Hepatocyte (in vitro differentiated cells): ENCODE measurements at regions not wholly inside any gene's neighbourhood (a gene's known extent, or its start where the extent isn't known, plus 50 kb on each side); places are given as distances from the start of the nearest gene placed in this dataset.

Experiments
- EZH2phosphoT487 ChIP-seq: fragments of 200-600 bp; sonication (generic); IDR thresholded peaks from one replicate; pipeline ENCODE4 v1.6.1; 2018; ENCODE audit warnings: antibody characterized with exemption, mild to moderate bottlenecking, low read depth, moderate library complexity; ENCODE audit not compliant: unreplicated experiment, severe bottlenecking
- TF ChIP-seq, protein P1 (sequence below): fragments of 200-600 bp; sonication (generic); IDR thresholded peaks from 2 replicates; pipeline ENCODE4 v1.5.1; 2016; ENCODE audit warnings: antibody characterized with exemption, mild to moderate bottlenecking; ENCODE audit not compliant: poor library complexity

DNA sequence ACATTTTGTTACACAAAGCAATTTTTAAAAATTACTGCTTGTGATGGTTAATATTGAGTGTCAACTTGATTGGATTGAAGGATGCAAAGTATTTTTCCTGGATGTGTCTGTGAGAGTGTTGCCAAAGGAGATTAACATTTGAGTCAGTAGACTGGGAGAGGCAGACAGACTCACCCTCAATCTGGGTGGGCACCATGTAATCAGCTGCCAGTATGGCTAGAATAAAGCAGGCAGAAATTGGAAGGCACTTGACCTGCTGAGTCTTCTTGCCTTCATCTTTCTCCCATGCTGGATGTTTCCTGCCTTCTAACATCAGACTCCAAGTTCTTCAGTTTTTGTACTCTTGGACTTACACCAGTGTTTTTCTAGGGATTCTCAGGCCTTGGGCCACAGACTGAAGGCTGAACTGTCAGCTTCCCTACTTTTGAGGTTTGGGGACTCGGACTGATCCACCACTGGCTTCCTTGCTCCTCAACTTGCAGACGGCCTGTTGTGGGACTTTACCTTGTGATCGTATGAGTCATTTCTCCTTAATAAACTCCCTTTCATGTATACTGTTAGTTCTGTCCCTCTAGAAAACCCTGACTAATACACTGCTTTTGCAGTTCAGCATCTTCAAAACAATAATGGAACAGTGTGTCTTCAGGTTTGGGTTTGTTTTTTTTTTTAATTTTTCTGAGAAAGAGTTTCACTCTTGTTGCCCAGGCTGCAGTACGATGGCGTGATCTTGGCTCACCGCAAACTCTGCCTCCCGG, 244.1 kb upstream of the SEMA3C start:
- TF ChIP-seq, protein P1, sequence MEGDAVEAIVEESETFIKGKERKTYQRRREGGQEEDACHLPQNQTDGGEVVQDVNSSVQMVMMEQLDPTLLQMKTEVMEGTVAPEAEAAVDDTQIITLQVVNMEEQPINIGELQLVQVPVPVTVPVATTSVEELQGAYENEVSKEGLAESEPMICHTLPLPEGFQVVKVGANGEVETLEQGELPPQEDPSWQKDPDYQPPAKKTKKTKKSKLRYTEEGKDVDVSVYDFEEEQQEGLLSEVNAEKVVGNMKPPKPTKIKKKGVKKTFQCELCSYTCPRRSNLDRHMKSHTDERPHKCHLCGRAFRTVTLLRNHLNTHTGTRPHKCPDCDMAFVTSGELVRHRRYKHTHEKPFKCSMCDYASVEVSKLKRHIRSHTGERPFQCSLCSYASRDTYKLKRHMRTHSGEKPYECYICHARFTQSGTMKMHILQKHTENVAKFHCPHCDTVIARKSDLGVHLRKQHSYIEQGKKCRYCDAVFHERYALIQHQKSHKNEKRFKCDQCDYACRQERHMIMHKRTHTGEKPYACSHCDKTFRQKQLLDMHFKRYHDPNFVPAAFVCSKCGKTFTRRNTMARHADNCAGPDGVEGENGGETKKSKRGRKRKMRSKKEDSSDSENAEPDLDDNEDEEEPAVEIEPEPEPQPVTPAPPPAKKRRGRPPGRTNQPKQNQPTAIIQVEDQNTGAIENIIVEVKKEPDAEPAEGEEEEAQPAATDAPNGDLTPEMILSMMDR = no peak
- TF ChIP-seq EZH2phosphoT487 = no peak
